ENCODE measurements at regions not wholly inside any gene's neighbourhood (a gene's known extent, or its start where the extent isn't known, plus 50 kb on each side); places are given as distances from the start of the nearest gene placed in this dataset.

DNA sequence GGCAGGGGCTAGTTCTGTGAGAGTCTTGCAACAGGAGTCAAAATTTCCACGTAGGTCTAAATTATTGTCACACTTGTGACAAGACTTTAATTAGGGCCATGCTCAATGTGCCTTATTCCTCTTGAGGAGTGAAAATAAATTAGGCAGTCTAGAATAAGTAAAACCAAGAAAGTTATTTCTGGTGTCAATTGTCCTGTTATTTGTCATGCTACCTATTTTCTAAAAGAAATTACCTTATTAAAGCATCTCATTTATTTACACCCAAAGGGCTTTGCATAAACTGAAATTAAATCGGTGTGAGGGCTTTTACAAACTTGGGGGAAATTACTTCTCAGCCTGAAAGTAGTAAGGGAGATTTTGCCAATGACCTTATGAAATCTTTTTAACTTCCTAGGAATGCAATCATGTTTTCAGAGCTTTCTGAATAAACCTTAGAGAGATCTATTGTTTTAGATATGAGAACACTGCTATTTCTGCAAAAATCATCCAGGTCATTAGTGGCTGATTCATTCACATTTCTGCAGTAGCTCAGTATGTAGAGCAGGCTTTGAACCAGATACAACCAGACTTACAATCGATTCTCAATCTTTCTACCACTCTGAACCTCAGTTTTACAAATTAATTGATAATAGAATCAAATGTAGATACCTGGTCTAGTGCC, 221.2 kb upstream of the SAMSN1 start:
- Histone ChIP-seq H3K27me3 (ENCODE audit: insufficient read depth) (no peaks in the 10 kb centered on the region), H3K9ac (no peak overlapping the region), H3K36me3 (replicated peaks in 1 of 2; ENCODE audit: control insufficient read depth in 1 of 2, insufficient read depth in 2 of 2, low read length in 1 of 2) (no peaks in the 10 kb centered on the region), H3K9me2 (no peaks in the 10 kb centered on the region; the same call in 1 of the 2 replicates), H3K4me1 (ENCODE audit: control insufficient read depth in 1 of 2, insufficient read depth in 2 of 2, low read depth in 1 of 2, low read length in 1 of 2) (no peaks in the 10 kb centered on the region), H3K79me2 (ENCODE audit: insufficient read depth) (no peaks in the 10 kb centered on the region), H3K27ac (ENCODE audit: low read depth in 2 of 2, low read length in 1 of 2) (no peak overlapping the region), H4K20me1 (ENCODE audit: insufficient read depth) (no peaks in the 10 kb centered on the region), H3K4me2 (no peak overlapping the region), H2AFZ (ENCODE audit: low read depth) (no peak overlapping the region), H3F3A (replicated peaks; ENCODE audit: insufficient read depth) (no peaks in the 10 kb centered on the region), H3K9me3 (no peaks in the 10 kb centered on the region), H3K4me3 (ENCODE audit: low read depth in 2 of 2, low read length in 1 of 2) (no peak overlapping the region)
- ChIA-PET CTCF (no interaction called here), POLR2A (no interaction called here)
- no peak for DNase-seq
- TF ChIP-seq FOXJ3 (CRISPR knock-in tag; IDR thresholded peaks at IDR 0.05) (no peak), YY1 (IDR thresholded peaks at IDR 0.05; ENCODE audit: low read depth) (no peak), MEF2A (IDR thresholded peaks at IDR 0.05; ENCODE audit: borderline replicate concordance, low read depth) (no peak), SMC3 (IDR thresholded peaks at IDR 0.05; ENCODE audit: low read depth, low read length) (no peak), GATA2 (CRISPR knock-in tag; IDR thresholded peaks at IDR 0.05) (no peak), NFIC (IDR thresholded peaks at IDR 0.05; ENCODE audit: borderline replicate concordance) (no peak), TEAD4 (IDR thresholded peaks at IDR 0.05; ENCODE audit: borderline replicate concordance, insufficient read depth) (no peak), SIN3A (IDR thresholded peaks at IDR 0.05; ENCODE audit: borderline replicate concordance, low read depth, low read length) (no peak), EP300 (IDR thresholded peaks at IDR 0.05; ENCODE audit: borderline replicate concordance in 1 of 2, low read depth in 1 of 2, low read length in 1 of 2) (no peak), JUND (IDR thresholded peaks at IDR 0.05) (no peak), MXI1 (IDR thresholded peaks at IDR 0.05; ENCODE audit: low read depth, low read length) (no peak)
- TF ChIP-seq, protein P1, sequence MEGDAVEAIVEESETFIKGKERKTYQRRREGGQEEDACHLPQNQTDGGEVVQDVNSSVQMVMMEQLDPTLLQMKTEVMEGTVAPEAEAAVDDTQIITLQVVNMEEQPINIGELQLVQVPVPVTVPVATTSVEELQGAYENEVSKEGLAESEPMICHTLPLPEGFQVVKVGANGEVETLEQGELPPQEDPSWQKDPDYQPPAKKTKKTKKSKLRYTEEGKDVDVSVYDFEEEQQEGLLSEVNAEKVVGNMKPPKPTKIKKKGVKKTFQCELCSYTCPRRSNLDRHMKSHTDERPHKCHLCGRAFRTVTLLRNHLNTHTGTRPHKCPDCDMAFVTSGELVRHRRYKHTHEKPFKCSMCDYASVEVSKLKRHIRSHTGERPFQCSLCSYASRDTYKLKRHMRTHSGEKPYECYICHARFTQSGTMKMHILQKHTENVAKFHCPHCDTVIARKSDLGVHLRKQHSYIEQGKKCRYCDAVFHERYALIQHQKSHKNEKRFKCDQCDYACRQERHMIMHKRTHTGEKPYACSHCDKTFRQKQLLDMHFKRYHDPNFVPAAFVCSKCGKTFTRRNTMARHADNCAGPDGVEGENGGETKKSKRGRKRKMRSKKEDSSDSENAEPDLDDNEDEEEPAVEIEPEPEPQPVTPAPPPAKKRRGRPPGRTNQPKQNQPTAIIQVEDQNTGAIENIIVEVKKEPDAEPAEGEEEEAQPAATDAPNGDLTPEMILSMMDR (IDR thresholded peaks at IDR 0.05): no peak
- TF ChIP-seq, protein P2, sequence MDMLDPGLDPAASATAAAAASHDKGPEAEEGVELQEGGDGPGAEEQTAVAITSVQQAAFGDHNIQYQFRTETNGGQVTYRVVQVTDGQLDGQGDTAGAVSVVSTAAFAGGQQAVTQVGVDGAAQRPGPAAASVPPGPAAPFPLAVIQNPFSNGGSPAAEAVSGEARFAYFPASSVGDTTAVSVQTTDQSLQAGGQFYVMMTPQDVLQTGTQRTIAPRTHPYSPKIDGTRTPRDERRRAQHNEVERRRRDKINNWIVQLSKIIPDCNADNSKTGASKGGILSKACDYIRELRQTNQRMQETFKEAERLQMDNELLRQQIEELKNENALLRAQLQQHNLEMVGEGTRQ (IDR thresholded peaks at IDR 0.05; ENCODE audit: borderline replicate concordance, low read depth, low read length): no peak
- TF ChIP-seq, protein P3, sequence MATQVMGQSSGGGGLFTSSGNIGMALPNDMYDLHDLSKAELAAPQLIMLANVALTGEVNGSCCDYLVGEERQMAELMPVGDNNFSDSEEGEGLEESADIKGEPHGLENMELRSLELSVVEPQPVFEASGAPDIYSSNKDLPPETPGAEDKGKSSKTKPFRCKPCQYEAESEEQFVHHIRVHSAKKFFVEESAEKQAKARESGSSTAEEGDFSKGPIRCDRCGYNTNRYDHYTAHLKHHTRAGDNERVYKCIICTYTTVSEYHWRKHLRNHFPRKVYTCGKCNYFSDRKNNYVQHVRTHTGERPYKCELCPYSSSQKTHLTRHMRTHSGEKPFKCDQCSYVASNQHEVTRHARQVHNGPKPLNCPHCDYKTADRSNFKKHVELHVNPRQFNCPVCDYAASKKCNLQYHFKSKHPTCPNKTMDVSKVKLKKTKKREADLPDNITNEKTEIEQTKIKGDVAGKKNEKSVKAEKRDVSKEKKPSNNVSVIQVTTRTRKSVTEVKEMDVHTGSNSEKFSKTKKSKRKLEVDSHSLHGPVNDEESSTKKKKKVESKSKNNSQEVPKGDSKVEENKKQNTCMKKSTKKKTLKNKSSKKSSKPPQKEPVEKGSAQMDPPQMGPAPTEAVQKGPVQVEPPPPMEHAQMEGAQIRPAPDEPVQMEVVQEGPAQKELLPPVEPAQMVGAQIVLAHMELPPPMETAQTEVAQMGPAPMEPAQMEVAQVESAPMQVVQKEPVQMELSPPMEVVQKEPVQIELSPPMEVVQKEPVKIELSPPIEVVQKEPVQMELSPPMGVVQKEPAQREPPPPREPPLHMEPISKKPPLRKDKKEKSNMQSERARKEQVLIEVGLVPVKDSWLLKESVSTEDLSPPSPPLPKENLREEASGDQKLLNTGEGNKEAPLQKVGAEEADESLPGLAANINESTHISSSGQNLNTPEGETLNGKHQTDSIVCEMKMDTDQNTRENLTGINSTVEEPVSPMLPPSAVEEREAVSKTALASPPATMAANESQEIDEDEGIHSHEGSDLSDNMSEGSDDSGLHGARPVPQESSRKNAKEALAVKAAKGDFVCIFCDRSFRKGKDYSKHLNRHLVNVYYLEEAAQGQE (IDR thresholded peaks at IDR 0.05; ENCODE audit: low read depth, low read length): no peak
- TF ChIP-seq, protein P4, sequence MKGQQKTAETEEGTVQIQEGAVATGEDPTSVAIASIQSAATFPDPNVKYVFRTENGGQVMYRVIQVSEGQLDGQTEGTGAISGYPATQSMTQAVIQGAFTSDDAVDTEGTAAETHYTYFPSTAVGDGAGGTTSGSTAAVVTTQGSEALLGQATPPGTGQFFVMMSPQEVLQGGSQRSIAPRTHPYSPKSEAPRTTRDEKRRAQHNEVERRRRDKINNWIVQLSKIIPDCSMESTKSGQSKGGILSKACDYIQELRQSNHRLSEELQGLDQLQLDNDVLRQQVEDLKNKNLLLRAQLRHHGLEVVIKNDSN (IDR thresholded peaks at IDR 0.05; ENCODE audit: borderline replicate concordance, low read depth): no peak
- 2% methylated on average over 3 of the region's 3 CpGs for WGBS (ENCODE audit: low lambda C conversion rate)

Data from SK-N-SH (cell line).